Tibial nerve (tissue), 4 donors: ENCODE measurements at regions not wholly inside any gene's neighbourhood (a gene's known extent, or its start where the extent isn't known, plus 50 kb on each side); places are given as distances from the start of the nearest gene placed in this dataset.

ENCODE experiments used
- DNase-seq, 2 donors: peaks; one replicate each; pipeline ENCODE4 v3.0.0-alpha.2; 2019; ENCODE audit warnings: low spot score in 2 of 2
- H3K27ac ChIP-seq, 4 donors: fragments of 200-600 bp; sonication (generic) in 3 of 4; one replicate each; pipeline ENCODE4 v1.5.1; 2017 to 2019; ENCODE audit warnings: mild to moderate bottlenecking in 1 of 4
- H3K27me3 ChIP-seq, 2 donors: fragments of 200-600 bp; sonication (generic) in 1 of 2; one replicate each; pipeline versions ENCODE4 v1.5.1 to v1.6.0; 2017 to 2019
- H3K36me3 ChIP-seq, 3 donors: fragments of 200-600 bp; sonication (generic); one replicate each; pipeline ENCODE4 v1.5.1; 2018 to 2019
- H3K4me1 ChIP-seq, 4 donors: fragments of 200-600 bp; sonication (generic) in 3 of 4; one replicate each; pipeline ENCODE4 v1.5.1; 2017 to 2019
- H3K4me3 ChIP-seq, 4 donors: fragments of 200-600 bp; sonication (generic) in 3 of 4; one replicate each; pipeline ENCODE4 v1.5.1; 2017 to 2019; ENCODE audit warnings: mild to moderate bottlenecking in 1 of 4, moderate library complexity in 1 of 4
- H3K9me3 ChIP-seq, 4 donors: fragments of 200-600 bp; sonication (generic) in 3 of 4; one replicate each; pipeline ENCODE4 v1.5.1; 2017 to 2019
- CTCF ChIP-seq, 5 experiments: fragments of 200-600 bp in 3 of 5; fragments of 450-650 bp in 2 of 5; sonication (generic) in 3 of 5; IDR thresholded peaks; one replicate each; pipeline ENCODE4 v1.5.1; 2016 to 2019; ENCODE audit warnings: antibody characterized with exemption in 5 of 5, mild to moderate bottlenecking in 3 of 5, moderate library complexity in 2 of 5
- EP300 ChIP-seq, 2 donors: sonication (generic); formaldehyde crosslinking; IDR thresholded peaks; one replicate each; pipeline ENCODE4 v1.6.1; 2017; ENCODE audit warnings: antibody characterized with exemption in 2 of 2, mild to moderate bottlenecking in 1 of 2
- POLR2A ChIP-seq, 2 donors: fragments of 450-650 bp; IDR thresholded peaks; one replicate each; pipeline ENCODE4 v1.6.1; 2017; ENCODE audit warnings: antibody characterized with exemption in 2 of 2, mild to moderate bottlenecking in 2 of 2, moderate library complexity in 2 of 2
- WGBS, 2 donors: methylation state at CpG; one replicate each; pipeline ENCODE4 v1.1.5; 2018; 5-methylcytosine and 5-hydroxymethylcytosine counted together

- H3K4me3 ChIP-seq = no peak overlapping the region
- 80 to 88% methylated on average over 1 of the region's 1 CpG for WGBS, 2 donors
- no peaks in the 10 kb centered on the region for H3K36me3 ChIP-seq
- no peaks in the 10 kb centered on the region for H3K27me3 ChIP-seq
- H3K4me1 ChIP-seq = peaks cover 0 to 51% (median 2%) of the 10 kb centered on the region in 4 donors
- no peak for DNase-seq
- TF ChIP-seq POLR2A (IDR thresholded peaks at IDR 0.05) = no peak
- no peak for TF ChIP-seq CTCF (IDR thresholded peaks at IDR 0.05)
- TF ChIP-seq EP300 (IDR thresholded peaks at IDR 0.05) = no peak
- H3K27ac ChIP-seq = no peak overlapping the region
- no peaks in the 10 kb centered on the region for H3K9me3 ChIP-seq
Measured at GRCh38 chr5:54655266-54655665, 137.7 kb downstream of the SNX18 start.

GRCh38 chr5:54653956-54654614 lies 136.5 kb downstream of the SNX18 start:
- Histone ChIP-seq H3K27ac (no peak overlapping the region), H3K9me3 (no peaks in the 10 kb centered on the region), H3K27me3 (no peaks in the 10 kb centered on the region), H3K4me1 (peaks cover 0 to 40% (median 2%) of the 10 kb centered on the region in 4 donors), H3K4me3 (no peak overlapping the region), H3K36me3 (no peaks in the 10 kb centered on the region)
- 94 to 96% methylated on average over 2 of the region's 2 CpGs for WGBS, 2 donors
- DNase-seq = no peak
- TF ChIP-seq POLR2A (IDR thresholded peaks at IDR 0.05) (no peak), EP300 (IDR thresholded peaks at IDR 0.05) (no peak), CTCF (IDR thresholded peaks at IDR 0.05) (no peak)

GRCh38 chr5:54651482-54652076 lies 134.0 kb downstream of the SNX18 start:
- Histone ChIP-seq H3K4me1 (peaks cover 0 to 44% (median 15%) of the 10 kb centered on the region in 4 donors), H3K27me3 (no peaks in the 10 kb centered on the region), H3K36me3 (no peaks in the 10 kb centered on the region), H3K9me3 (no peaks in the 10 kb centered on the region), H3K4me3 (no peak overlapping the region), H3K27ac (no peak overlapping the region)
- TF ChIP-seq CTCF (IDR thresholded peaks at IDR 0.05) (no peak), POLR2A (IDR thresholded peaks at IDR 0.05) (no peak), EP300 (IDR thresholded peaks at IDR 0.05) (peak in 1 of 2 donors; percentile 51)
- DNase-seq = peak; percentile 52 to 64
- WGBS, 2 donors = 32% methylated on average over 6 of the region's 6 CpGs

- H3K36me3 ChIP-seq = no peaks in the 10 kb centered on the region
- H3K27me3 ChIP-seq = no peaks in the 10 kb centered on the region
- no peak overlapping the region for H3K27ac ChIP-seq
- no peak for DNase-seq
- no peaks in the 10 kb centered on the region for H3K9me3 ChIP-seq
- 87 to 98% methylated on average over 10 to 11 of the region's 32 CpGs for WGBS, 2 donors
- H3K4me3 ChIP-seq = no peak overlapping the region
- TF ChIP-seq EP300 (IDR thresholded peaks at IDR 0.05) (no peak), POLR2A (IDR thresholded peaks at IDR 0.05) (no peak), CTCF (IDR thresholded peaks at IDR 0.05) (no peak)
- peaks cover 0 to 47% (median 26%) of the 10 kb centered on the region in 4 donors for H3K4me1 ChIP-seq
Measured at GRCh38 chr5:54649041-54649504, 131.5 kb downstream of the SNX18 start.
